ENCODE measurements at regions not wholly inside any gene's neighbourhood (a gene's known extent, or its start where the extent isn't known, plus 50 kb on each side); places are given as distances from the start of the nearest gene placed in this dataset.

- Mint-ChIP-seq H3K27me3 (ENCODE audit: insufficient read depth) (no peaks in the 10 kb centered on the region), H3K9me3 (peaks cover 5% of the 10 kb centered on the region), H3K4me1 (no peaks in the 10 kb centered on the region), H3K36me3 (ENCODE audit: low read depth) (no peaks in the 10 kb centered on the region), H3K4me3 (no peak overlapping the region), H3K27ac (no peak overlapping the region)
- DNase-seq: no peak
- no peak overlapping the region for H3K27ac ChIP-seq (ENCODE audit: low read depth, low read length)
- H3K9me3 ChIP-seq (ENCODE audit: control insufficient read depth, low read length): peaks cover 11% of the 10 kb centered on the region
- no peak overlapping the region for H3K4me3 ChIP-seq (ENCODE audit: low read length)
- no peak overlapping the region for H3K9ac ChIP-seq (ENCODE audit: extremely low read depth, low read length, poor library complexity, severe bottlenecking)
- no peaks in the 10 kb centered on the region for H3K4me1 ChIP-seq (ENCODE audit: control insufficient read depth, insufficient read depth, low read length)
- 93 to 97% methylated on average over 2 of the region's 2 CpGs for WGBS, 2 experiments (ENCODE audit: insufficient coverage in 1 of 2, insufficient read length in 1 of 2)
- no peak for TF ChIP-seq CTCF (conservative IDR thresholded peaks at IDR 0.05)
- no peaks in the 10 kb centered on the region for H3K36me3 ChIP-seq (ENCODE audit: control insufficient read depth, insufficient read depth, low read length)
- no peaks in the 10 kb centered on the region for H3K27me3 ChIP-seq (ENCODE audit: control insufficient read depth, insufficient read depth, low read length, poor library complexity, severe bottlenecking)
These were observed 226.4 kb downstream of the RASSF9 start for GRCh38 chr12:85609778-85610177.

- H3K4me3 ChIP-seq (ENCODE audit: low read length): no peak overlapping the region
- H3K9ac ChIP-seq (ENCODE audit: extremely low read depth, low read length, poor library complexity, severe bottlenecking): no peak overlapping the region
- H3K4me3 Mint-ChIP-seq: no peak overlapping the region
- 96 to 100% methylated on average over 2 to 4 of the region's 4 CpGs for WGBS, 2 experiments (ENCODE audit: insufficient coverage in 1 of 2, insufficient read length in 1 of 2)
- TF ChIP-seq CTCF (conservative IDR thresholded peaks at IDR 0.05): no peak
- H3K36me3 Mint-ChIP-seq (ENCODE audit: low read depth): no peaks in the 10 kb centered on the region
- H3K27me3 ChIP-seq (ENCODE audit: control insufficient read depth, insufficient read depth, low read length, poor library complexity, severe bottlenecking): no peaks in the 10 kb centered on the region
- H3K27ac ChIP-seq (ENCODE audit: low read depth, low read length): no peak overlapping the region
- no peaks in the 10 kb centered on the region for H3K4me1 ChIP-seq (ENCODE audit: control insufficient read depth, insufficient read depth, low read length)
- no peaks in the 10 kb centered on the region for H3K36me3 ChIP-seq (ENCODE audit: control insufficient read depth, insufficient read depth, low read length)
- peaks cover 5% of the 10 kb centered on the region for H3K9me3 Mint-ChIP-seq
- H3K27ac Mint-ChIP-seq: no peak overlapping the region
- peaks cover 11% of the 10 kb centered on the region for H3K9me3 ChIP-seq (ENCODE audit: control insufficient read depth, low read length)
- H3K27me3 Mint-ChIP-seq (ENCODE audit: insufficient read depth): no peaks in the 10 kb centered on the region
- H3K4me1 Mint-ChIP-seq: no peaks in the 10 kb centered on the region
- DNase-seq: no peak
These were observed 226.0 kb downstream of the RASSF9 start for GRCh38 chr12:85610194-85610593.

- H3K36me3 Mint-ChIP-seq (ENCODE audit: low read depth): no peaks in the 10 kb centered on the region
- H3K9ac ChIP-seq (ENCODE audit: extremely low read depth, low read length, poor library complexity, severe bottlenecking): no peak overlapping the region
- no peak overlapping the region for H3K4me3 Mint-ChIP-seq
- peaks cover 11% of the 10 kb centered on the region for H3K4me1 Mint-ChIP-seq
- H3K27me3 ChIP-seq (ENCODE audit: control insufficient read depth, insufficient read depth, low read length, poor library complexity, severe bottlenecking): no peaks in the 10 kb centered on the region
- no peaks in the 10 kb centered on the region for H3K36me3 ChIP-seq (ENCODE audit: control insufficient read depth, insufficient read depth, low read length)
- peaks cover 3% of the 10 kb centered on the region for H3K9me3 Mint-ChIP-seq
- no peak overlapping the region for H3K4me3 ChIP-seq (ENCODE audit: low read length)
- H3K27me3 Mint-ChIP-seq (ENCODE audit: insufficient read depth): no peaks in the 10 kb centered on the region
- no peak for TF ChIP-seq CTCF (conservative IDR thresholded peaks at IDR 0.05)
- H3K27ac ChIP-seq (ENCODE audit: low read depth, low read length): no peak overlapping the region
- no peaks in the 10 kb centered on the region for H3K4me1 ChIP-seq (ENCODE audit: control insufficient read depth, insufficient read depth, low read length)
- peaks cover 4% of the 10 kb centered on the region for H3K9me3 ChIP-seq (ENCODE audit: control insufficient read depth, low read length)
- WGBS, 2 experiments (ENCODE audit: insufficient coverage in 1 of 2, insufficient read length in 1 of 2): 86 to 100% methylated on average over 1 to 2 of the region's 2 CpGs
- no peak overlapping the region for H3K27ac Mint-ChIP-seq
- no peak for DNase-seq
These were observed 220.0 kb downstream of the RASSF9 start for GRCh38 chr12:85616201-85616600.

All from endodermal cell (in vitro differentiated cells).